CD14-positive monocyte (primary cell): ENCODE measurements at regions not wholly inside any gene's neighbourhood (a gene's known extent, or its start where the extent isn't known, plus 50 kb on each side); places are given as distances from the start of the nearest gene placed in this dataset.

Experiments used
- DNase-seq, 3 donors: peaks; one replicate each; pipeline ENCODE4 v3.0.0-alpha.2; 2011 to 2022
- H2AFZ ChIP-seq: 2 replicates; pipeline ENCODE4 v1.6.0; 2012; ENCODE audit warnings: mild to moderate bottlenecking, low read depth, low read length, inconsistent platforms; ENCODE audit not compliant: insufficient read depth, poor library complexity, severe bottlenecking
- H3K27ac ChIP-seq, 2 donors: 1 replicate in 1 of 2; 2 replicates in 1 of 2; pipeline ENCODE4 v1.5.1; 2012 to 2013; ENCODE audit warnings: low read length in 2 of 2, control low read depth in 1 of 2, inconsistent platforms in 1 of 2, low read depth in 1 of 2, mild to moderate bottlenecking in 1 of 2
- H3K27me3 ChIP-seq, 2 donors: one replicate each; pipeline versions ENCODE4 v1.6.0 to v1.6.1; 2011 to 2013; ENCODE audit warnings: low read length in 2 of 2; ENCODE audit not compliant: control insufficient read depth in 2 of 2, insufficient read depth in 2 of 2
- H3K36me3 ChIP-seq, 2 donors: replicated peaks in 1 of 2; 1 replicate in 1 of 2; 2 replicates in 1 of 2; pipeline versions ENCODE4 v1.5.1 to v1.6.1; 2012 to 2013; ENCODE audit warnings: low read length in 2 of 2, control low read depth in 1 of 2, inconsistent platforms in 1 of 2, mild to moderate bottlenecking in 1 of 2; ENCODE audit not compliant: insufficient read depth in 2 of 2, control insufficient read depth in 1 of 2
- H3K4me1 ChIP-seq, 2 donors: 1 replicate in 1 of 2; 2 replicates in 1 of 2; pipeline versions ENCODE4 v1.5.1 to v1.6.1; 2012 to 2013; ENCODE audit warnings: low read length in 2 of 2, control low read depth in 1 of 2, inconsistent platforms in 1 of 2, mild to moderate bottlenecking in 1 of 2, moderate library complexity in 1 of 2; ENCODE audit not compliant: insufficient read depth in 2 of 2, control insufficient read depth in 1 of 2
- H3K4me2 ChIP-seq: replicated peaks from 2 replicates; pipeline ENCODE3; 2012; ENCODE audit warnings: low read length, moderate library complexity, mild to moderate bottlenecking; ENCODE audit not compliant: poor library complexity, severe bottlenecking; ENCODE audit errors: extremely low read depth
- H3K4me3 ChIP-seq, 3 experiments: fragments of 200-600 bp in 1 of 3; sonication (generic) in 1 of 3; replicated peaks in 1 of 3; 1 replicate in 2 of 3; 2 replicates in 1 of 3; pipeline ENCODE4 v1.5.1; 2011 to 2013; ENCODE audit warnings: low read length in 3 of 3, mild to moderate bottlenecking in 3 of 3, control low read depth in 2 of 3, low read depth in 2 of 3, inconsistent platforms in 1 of 3, moderate library complexity in 1 of 3
- H3K79me2 ChIP-seq: 2 replicates; pipeline ENCODE4 v1.6.0; 2012; ENCODE audit warnings: mild to moderate bottlenecking, control low read depth, inconsistent platforms, low read length, moderate library complexity; ENCODE audit not compliant: insufficient read depth
- H3K9ac ChIP-seq: 2 replicates; pipeline ENCODE4 v1.6.0; 2017; ENCODE audit warnings: low read length, mild to moderate bottlenecking; ENCODE audit not compliant: insufficient read depth, poor library complexity, severe bottlenecking
- H3K9me3 ChIP-seq, 2 donors: replicated peaks in 1 of 2; 1 replicate in 1 of 2; 2 replicates in 1 of 2; pipeline versions ENCODE4 v1.5.1 to v1.6.1; 2012 to 2013; ENCODE audit warnings: low read length in 2 of 2, control low read depth in 1 of 2; ENCODE audit not compliant: control insufficient read depth in 1 of 2, insufficient read depth in 1 of 2
- H4K20me1 ChIP-seq: 2 replicates; pipeline ENCODE4 v1.6.0; 2012; ENCODE audit warnings: mild to moderate bottlenecking, low read length, control low read depth, moderate library complexity; ENCODE audit not compliant: insufficient read depth
- H3K27ac Mint-ChIP-seq, 7 donors: one replicate each; pipeline ENCODE4 v1.8.0; 2020; ENCODE audit warnings: mild to moderate bottlenecking in 7 of 7, mixed read lengths in 7 of 7, moderate library complexity in 6 of 7, inconsistent platforms in 2 of 7
- H3K27me3 Mint-ChIP-seq, 3 donors: one replicate each; pipeline ENCODE4 v1.8.0; 2021 to 2022; ENCODE audit warnings: low read depth in 3 of 3, mild to moderate bottlenecking in 3 of 3, mixed read lengths in 3 of 3, moderate library complexity in 3 of 3, inconsistent platforms in 1 of 3
- H3K36me3 Mint-ChIP-seq, 2 donors: one replicate each; pipeline ENCODE4 v1.8.0; 2020; ENCODE audit warnings: mixed read lengths in 2 of 2, inconsistent platforms in 1 of 2, mild to moderate bottlenecking in 1 of 2
- H3K4me1 Mint-ChIP-seq: one replicate; pipeline ENCODE4 v1.8.0; 2020; ENCODE audit warnings: mild to moderate bottlenecking, mixed read lengths
- H3K4me3 Mint-ChIP-seq, 2 donors: one replicate each; pipeline ENCODE4 v1.8.0; 2020; ENCODE audit warnings: mild to moderate bottlenecking in 2 of 2, mixed read lengths in 2 of 2, moderate library complexity in 1 of 2
- H3K9me3 Mint-ChIP-seq, 7 donors: one replicate each; pipeline ENCODE4 v1.8.0; 2020 to 2022; ENCODE audit warnings: mixed read lengths in 7 of 7, mild to moderate bottlenecking in 6 of 7, moderate library complexity in 6 of 7, inconsistent platforms in 2 of 7
- CTCF ChIP-seq: fragments of 200-600 bp; IDR thresholded peaks from one replicate; pipeline ENCODE4 v1.8.0; 2022; ENCODE audit warnings: antibody characterized with exemption, mild to moderate bottlenecking
- WGBS: methylation state at CpG from one replicate; pipeline ENCODE4 v1.1.5; 2013; ENCODE audit warnings: missing lambda C conversion rate; ENCODE audit not compliant: insufficient coverage; 5-methylcytosine and 5-hydroxymethylcytosine counted together
- intact Hi-C, 2 donors: fragments of 100-400 bp; cut with micrococcal nuclease; formaldehyde crosslinking; loops; one replicate each; pipeline versions ENCODE4 v1.15.0 to v1.15.1; 2023

- H3K36me3 ChIP-seq: no peaks in the 10 kb centered on the region
- no peak overlapping the region for H3K4me2 ChIP-seq
- no peaks in the 10 kb centered on the region for H4K20me1 ChIP-seq
- peaks cover 13 to 17% of the 10 kb centered on the region in 2 donors for H3K9me3 ChIP-seq
- no peak overlapping the region for H3K4me3 ChIP-seq
- no peaks in the 10 kb centered on the region for H3K4me1 Mint-ChIP-seq
- H3K27ac Mint-ChIP-seq: no peak overlapping the region
- H3K4me3 Mint-ChIP-seq: no peak overlapping the region
- no peak overlapping the region for H2AFZ ChIP-seq
- H3K9ac ChIP-seq: no peak overlapping the region
- H3K4me1 ChIP-seq: no peaks in the 10 kb centered on the region
- DNase-seq: no peak
- H3K36me3 Mint-ChIP-seq: no peaks in the 10 kb centered on the region
- peaks cover 2 to 4% (median 3%) of the 10 kb centered on the region in 3 donors for H3K27me3 Mint-ChIP-seq
- WGBS: 90% methylated on average over 35 of the region's 37 CpGs
- no peaks in the 10 kb centered on the region for H3K79me2 ChIP-seq
- no peak overlapping the region for H3K27ac ChIP-seq
- H3K9me3 Mint-ChIP-seq: peaks cover 2 to 21% (median 10%) of the 10 kb centered on the region in 7 donors
- intact Hi-C loops: no loop called here
- no peak for TF ChIP-seq CTCF
- H3K27me3 ChIP-seq: no peaks in the 10 kb centered on the region
Observed at GRCh38 chr7:155886391-155887173, 74.3 kb upstream of the SHH start.

- Mint-ChIP-seq H3K27ac (no peak overlapping the region), H3K4me3 (no peak overlapping the region), H3K36me3 (no peaks in the 10 kb centered on the region), H3K9me3 (peaks cover 0 to 16% (median 5%) of the 10 kb centered on the region in 7 donors), H3K27me3 (peaks cover 2 to 4% (median 4%) of the 10 kb centered on the region in 3 donors), H3K4me1 (no peaks in the 10 kb centered on the region)
- H3K4me1 ChIP-seq: no peaks in the 10 kb centered on the region
- DNase-seq: no peak
- no peaks in the 10 kb centered on the region for H3K27me3 ChIP-seq
- no peak overlapping the region for H2AFZ ChIP-seq
- H3K4me2 ChIP-seq: no peak overlapping the region
- no peak overlapping the region for H3K27ac ChIP-seq
- intact Hi-C loops: no loop called here
- H3K79me2 ChIP-seq: no peaks in the 10 kb centered on the region
- TF ChIP-seq CTCF: no peak
- H3K4me3 ChIP-seq: no peak overlapping the region
- no peaks in the 10 kb centered on the region for H3K36me3 ChIP-seq
- no peak overlapping the region for H3K9ac ChIP-seq
- H4K20me1 ChIP-seq: no peaks in the 10 kb centered on the region
- 70% methylated on average over 14 of the region's 24 CpGs for WGBS
- H3K9me3 ChIP-seq: peaks cover 2 to 9% of the 10 kb centered on the region in 2 donors
Observed at GRCh38 chr7:155885167-155886155, 73.2 kb upstream of the SHH start.
